ENCODE measurements at regions not wholly inside any gene's neighbourhood (a gene's known extent, or its start where the extent isn't known, plus 50 kb on each side); places are given as distances from the start of the nearest gene placed in this dataset.

DNA sequence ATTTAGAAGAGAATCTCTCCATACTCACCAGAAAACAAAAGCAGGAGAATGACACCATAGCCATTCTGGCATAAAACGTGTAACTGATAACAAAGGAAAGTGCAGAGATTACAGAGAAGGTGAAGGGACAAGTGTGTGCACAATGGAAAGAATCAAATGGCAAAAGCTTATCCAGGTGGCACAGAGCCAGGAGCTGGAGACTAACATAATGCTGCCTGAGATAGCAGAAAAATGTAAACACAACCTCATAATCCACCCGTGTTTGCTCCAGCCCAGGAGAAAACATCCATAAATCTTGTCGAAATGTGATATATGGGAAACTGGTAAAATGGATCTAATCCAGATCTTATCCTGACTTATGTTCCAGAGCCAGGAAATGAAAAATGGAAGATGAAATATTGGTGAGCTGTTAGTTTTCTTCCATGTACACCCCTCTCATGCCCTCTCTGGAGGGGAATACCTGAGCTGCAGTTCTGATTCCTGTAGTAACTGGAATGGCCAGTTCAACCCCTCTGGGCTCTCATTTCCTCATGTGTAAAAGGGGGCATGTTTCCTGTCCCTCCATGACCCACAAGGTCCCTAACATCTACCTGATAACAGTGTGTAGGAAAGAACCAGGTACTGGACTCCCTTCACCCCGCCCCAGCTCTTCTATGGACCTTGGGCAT is 212.3 kb upstream of the DAPK1 start:
- H3K79me2 ChIP-seq: no peaks in the 10 kb centered on the region
- DNase-seq (ENCODE audit: low spot score): peak; percentile 43
- H3K36me3 ChIP-seq (replicated peaks; ENCODE audit: insufficient read depth, low read depth): no peaks in the 10 kb centered on the region
- no peaks in the 10 kb centered on the region for H3K9me3 ChIP-seq (ENCODE audit: low read depth)
- peaks cover 9% of the 10 kb centered on the region for H3K4me1 ChIP-seq (ENCODE audit: insufficient read depth)
- H2AFZ ChIP-seq: no peak overlapping the region
- no peaks in the 10 kb centered on the region for H4K20me1 ChIP-seq (ENCODE audit: insufficient read depth, poor library complexity, severe bottlenecking)
- 33% methylated on average over 4 of the region's 4 CpGs for WGBS (ENCODE audit: low lambda C conversion rate, missing lambda C conversion rate)
- H3K27ac ChIP-seq: no peak overlapping the region
- H3K9me2 ChIP-seq (replicated peaks; ENCODE audit: insufficient read depth): no peaks in the 10 kb centered on the region
- TF ChIP-seq, protein P1, sequence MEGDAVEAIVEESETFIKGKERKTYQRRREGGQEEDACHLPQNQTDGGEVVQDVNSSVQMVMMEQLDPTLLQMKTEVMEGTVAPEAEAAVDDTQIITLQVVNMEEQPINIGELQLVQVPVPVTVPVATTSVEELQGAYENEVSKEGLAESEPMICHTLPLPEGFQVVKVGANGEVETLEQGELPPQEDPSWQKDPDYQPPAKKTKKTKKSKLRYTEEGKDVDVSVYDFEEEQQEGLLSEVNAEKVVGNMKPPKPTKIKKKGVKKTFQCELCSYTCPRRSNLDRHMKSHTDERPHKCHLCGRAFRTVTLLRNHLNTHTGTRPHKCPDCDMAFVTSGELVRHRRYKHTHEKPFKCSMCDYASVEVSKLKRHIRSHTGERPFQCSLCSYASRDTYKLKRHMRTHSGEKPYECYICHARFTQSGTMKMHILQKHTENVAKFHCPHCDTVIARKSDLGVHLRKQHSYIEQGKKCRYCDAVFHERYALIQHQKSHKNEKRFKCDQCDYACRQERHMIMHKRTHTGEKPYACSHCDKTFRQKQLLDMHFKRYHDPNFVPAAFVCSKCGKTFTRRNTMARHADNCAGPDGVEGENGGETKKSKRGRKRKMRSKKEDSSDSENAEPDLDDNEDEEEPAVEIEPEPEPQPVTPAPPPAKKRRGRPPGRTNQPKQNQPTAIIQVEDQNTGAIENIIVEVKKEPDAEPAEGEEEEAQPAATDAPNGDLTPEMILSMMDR (IDR thresholded peaks at IDR 0.05; ENCODE audit: poor library complexity): no peak
- TF ChIP-seq EZH2phosphoT487 (IDR thresholded peaks at IDR 0.05; ENCODE audit: low read depth, severe bottlenecking, unreplicated experiment): no peak
- no peak for TF ChIP-seq EZH2 (IDR thresholded peaks at IDR 0.05; ENCODE audit: borderline replicate concordance)
- no peaks in the 10 kb centered on the region for H3K27me3 ChIP-seq
- H3K4me3 ChIP-seq: no peak overlapping the region
- H3K4me2 ChIP-seq: peak overlapping the region; percentile 22

DNA sequence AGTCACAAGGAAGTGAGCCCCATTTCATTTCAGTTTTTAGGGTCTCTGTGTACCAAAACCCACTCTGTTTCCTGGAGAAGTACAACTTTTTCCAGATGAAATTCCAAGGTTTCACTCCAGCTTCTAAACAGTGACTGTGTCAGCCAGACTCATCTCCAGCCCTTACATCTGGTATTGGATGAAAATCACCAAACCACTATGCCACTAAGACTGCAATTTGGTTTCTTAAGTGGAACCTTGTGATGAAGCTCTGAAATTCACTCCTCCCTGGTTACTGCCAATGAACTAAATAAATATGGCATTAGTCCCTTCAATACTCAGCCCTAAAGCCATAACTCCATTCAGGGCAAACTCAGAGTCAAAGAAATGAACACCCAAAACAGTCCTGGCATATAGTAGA is 211.2 kb upstream of the DAPK1 start:
- TF ChIP-seq EZH2phosphoT487 (IDR thresholded peaks at IDR 0.05; ENCODE audit: low read depth, severe bottlenecking, unreplicated experiment) (no peak), EZH2 (IDR thresholded peaks at IDR 0.05; ENCODE audit: borderline replicate concordance) (no peak)
- TF ChIP-seq, protein P1 (IDR thresholded peaks at IDR 0.05; ENCODE audit: poor library complexity): no peak
- Histone ChIP-seq H3K4me1 (ENCODE audit: insufficient read depth) (peaks cover 9% of the 10 kb centered on the region), H2AFZ (no peak overlapping the region)

DNA sequence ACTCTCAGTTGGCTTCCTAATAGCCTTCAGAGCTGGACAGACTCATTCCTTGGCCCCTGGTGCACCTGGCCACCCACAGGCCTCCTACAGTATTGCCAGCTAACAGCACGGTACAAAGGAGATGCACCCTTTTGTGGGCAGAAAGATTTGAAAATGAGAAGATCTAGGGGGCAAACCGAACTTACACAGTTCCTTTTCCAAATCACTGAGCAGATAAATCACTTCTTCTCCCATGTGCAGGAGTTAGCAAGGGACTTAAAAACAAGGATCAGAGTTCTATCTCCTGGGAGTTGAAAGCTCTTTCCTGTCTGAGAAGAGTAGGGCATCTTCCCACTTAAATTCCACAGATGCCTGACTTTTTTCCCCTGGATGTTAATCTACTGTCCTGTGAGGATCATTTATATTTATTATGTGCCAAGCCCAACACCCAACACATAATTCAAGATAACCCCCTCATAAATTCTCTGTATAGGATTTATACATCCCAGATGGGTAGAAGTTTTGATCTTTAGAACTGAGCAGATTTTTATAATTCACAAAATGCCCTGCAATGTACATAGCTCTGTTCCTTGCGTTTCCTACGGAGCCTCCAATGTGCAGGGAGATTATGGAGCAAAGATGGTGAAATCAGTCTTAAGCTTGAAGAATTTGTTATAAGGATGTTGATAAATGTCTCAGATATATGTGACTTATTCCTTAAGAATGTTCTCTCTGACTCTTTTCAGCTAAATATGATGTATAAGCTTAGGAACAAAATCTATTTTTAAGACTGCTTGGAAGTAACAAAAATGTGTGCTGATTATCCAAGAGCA is 207.2 kb upstream of the DAPK1 start:
- Histone ChIP-seq H2AFZ (no peak overlapping the region), H3K27ac (peak overlapping the region; percentile 32), H3K4me1 (ENCODE audit: insufficient read depth) (peaks cover under 1% of the 10 kb centered on the region), H3K9me2 (replicated peaks; ENCODE audit: insufficient read depth) (no peaks in the 10 kb centered on the region), H3K4me2 (no peak overlapping the region), H3K4me3 (no peak overlapping the region), H3K9me3 (ENCODE audit: low read depth) (no peaks in the 10 kb centered on the region), H3K36me3 (replicated peaks; ENCODE audit: insufficient read depth, low read depth) (no peaks in the 10 kb centered on the region), H3K79me2 (no peaks in the 10 kb centered on the region), H4K20me1 (ENCODE audit: insufficient read depth, poor library complexity, severe bottlenecking) (no peaks in the 10 kb centered on the region), H3K27me3 (no peaks in the 10 kb centered on the region)
- 40% methylated on average over 4 of the region's 4 CpGs for WGBS (ENCODE audit: low lambda C conversion rate, missing lambda C conversion rate)
- peak; percentile 27 for DNase-seq (ENCODE audit: low spot score)
- TF ChIP-seq EZH2 (IDR thresholded peaks at IDR 0.05; ENCODE audit: borderline replicate concordance): no peak
- TF ChIP-seq, protein P1 (IDR thresholded peaks at IDR 0.05; ENCODE audit: poor library complexity): peak; percentile 24
- TF ChIP-seq EZH2phosphoT487 (IDR thresholded peaks at IDR 0.05; ENCODE audit: low read depth, severe bottlenecking, unreplicated experiment): no peak

More for the DNA sequence above, 211.2 kb upstream of the DAPK1 start:
- Histone ChIP-seq H3K27me3 (no peaks in the 10 kb centered on the region), H3K4me2 (no peak overlapping the region), H3K79me2 (no peaks in the 10 kb centered on the region), H3K9me2 (replicated peaks; ENCODE audit: insufficient read depth) (no peaks in the 10 kb centered on the region), H3K4me3 (no peak overlapping the region), H3K36me3 (replicated peaks; ENCODE audit: insufficient read depth, low read depth) (no peaks in the 10 kb centered on the region), H3K9me3 (ENCODE audit: low read depth) (no peaks in the 10 kb centered on the region), H4K20me1 (ENCODE audit: insufficient read depth, poor library complexity, severe bottlenecking) (no peaks in the 10 kb centered on the region), H3K27ac (no peak overlapping the region)
- no peak for DNase-seq (ENCODE audit: low spot score)
